Activated B cell treated with CpG ODN at 0.5 μM for 24 hours (primary cell): ENCODE measurements at regions not wholly inside any gene's neighbourhood (a gene's known extent, or its start where the extent isn't known, plus 50 kb on each side); places are given as distances from the start of the nearest gene placed in this dataset.

Source experiments
- ATAC-seq: fragments of 200-7000 bp; cut with Tn5 transposase; one replicate; pipeline ENCODE4 v1.10.0; 2021; ENCODE audit warnings: low read depth, mild to moderate bottlenecking, moderate library complexity
- CTCF ChIA-PET: fragments of 350-600 bp; sonication (Branson Sonifier 250); formaldehyde crosslinking; loops from one replicate; lab custom pipeline; 2021; ENCODE audit warnings: antibody characterized with exemption; lab: Charles Lee
- POLR2A ChIA-PET: fragments of 350-600 bp; sonication (Branson Sonifier 250); formaldehyde crosslinking; loops from one replicate; lab custom pipeline; 2021; ENCODE audit warnings: antibody characterized with exemption; lab: Charles Lee
- DNase-seq: peaks from one replicate; pipeline ENCODE4 v3.0.0; 2022
- H3K27ac Mint-ChIP-seq: one replicate; pipeline ENCODE4 v1.8.0; 2020; ENCODE audit warnings: mixed read lengths
- H3K27me3 Mint-ChIP-seq: one replicate; pipeline ENCODE4 v1.8.0; 2021; ENCODE audit warnings: mixed read lengths
- H3K36me3 Mint-ChIP-seq: one replicate; pipeline ENCODE4 v1.8.0; 2021; ENCODE audit warnings: low read depth, mixed read lengths
- H3K4me1 Mint-ChIP-seq: one replicate; pipeline ENCODE4 v1.8.0; 2021; ENCODE audit warnings: mixed read lengths
- H3K4me3 Mint-ChIP-seq: one replicate; pipeline ENCODE4 v1.8.0; 2020; ENCODE audit warnings: mild to moderate bottlenecking, mixed read lengths
- H3K9me3 Mint-ChIP-seq: one replicate; pipeline ENCODE4 v1.8.0; 2020; ENCODE audit warnings: mixed read lengths
- intact Hi-C: fragments of 100-400 bp; cut with micrococcal nuclease; formaldehyde crosslinking; loops from one replicate; pipeline ENCODE4 v1.15.1; 2024
- TF ChIP-seq, protein P1 (sequence below): fragments of 200-600 bp; IDR thresholded peaks from one replicate; pipeline ENCODE4 v1.8.0; 2022; ENCODE audit warnings: antibody characterized with exemption, mild to moderate bottlenecking

DNA sequence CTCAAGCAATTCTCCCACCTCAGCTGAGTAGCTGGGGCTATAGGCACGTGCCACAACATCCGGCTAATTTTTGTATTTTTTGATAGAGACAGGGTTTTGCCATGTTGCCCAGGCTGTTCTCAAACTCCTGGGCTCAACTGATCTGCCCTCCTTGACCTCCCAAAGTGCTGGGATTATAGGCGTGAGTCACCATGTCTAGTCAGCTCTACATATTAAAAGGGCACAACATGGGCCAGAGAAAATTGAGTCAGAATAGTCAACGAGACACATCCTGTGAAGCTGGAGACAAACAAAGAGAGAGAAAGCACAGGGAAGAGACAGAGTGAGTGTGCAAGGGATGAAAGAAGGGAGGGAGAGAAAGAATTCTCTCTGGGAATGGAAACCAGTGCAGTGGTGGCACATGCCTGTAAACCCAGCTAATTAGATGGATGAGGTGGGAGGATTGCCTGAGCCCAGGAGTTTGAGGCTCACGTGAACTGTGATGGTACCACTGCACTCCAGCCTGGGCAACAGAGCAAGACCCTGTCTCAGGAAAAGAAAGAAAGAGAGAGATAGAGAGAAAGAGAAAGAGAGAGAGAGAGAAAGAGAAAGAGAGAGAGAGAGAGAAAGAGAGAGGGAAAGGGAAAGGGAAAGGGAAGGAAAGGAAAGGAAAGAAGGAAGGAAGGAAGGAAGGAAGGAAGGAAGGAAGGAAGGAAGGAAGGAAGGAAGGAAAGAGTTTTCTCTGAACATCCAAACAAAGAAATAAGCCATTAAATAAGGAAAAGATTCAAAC lies 107.2 kb upstream of the SLC25A36 start:
- Mint-ChIP-seq H3K4me1 (peaks cover 12% of the 10 kb centered on the region), H3K4me3 (no peak overlapping the region), H3K27ac (no peak overlapping the region), H3K36me3 (no peaks in the 10 kb centered on the region), H3K9me3 (no peaks in the 10 kb centered on the region), H3K27me3 (peaks cover 3% of the 10 kb centered on the region)
- POLR2A ChIA-PET = no interaction called here
- DNase-seq = no peak
- no peak for ATAC-seq
- TF ChIP-seq, protein P1, sequence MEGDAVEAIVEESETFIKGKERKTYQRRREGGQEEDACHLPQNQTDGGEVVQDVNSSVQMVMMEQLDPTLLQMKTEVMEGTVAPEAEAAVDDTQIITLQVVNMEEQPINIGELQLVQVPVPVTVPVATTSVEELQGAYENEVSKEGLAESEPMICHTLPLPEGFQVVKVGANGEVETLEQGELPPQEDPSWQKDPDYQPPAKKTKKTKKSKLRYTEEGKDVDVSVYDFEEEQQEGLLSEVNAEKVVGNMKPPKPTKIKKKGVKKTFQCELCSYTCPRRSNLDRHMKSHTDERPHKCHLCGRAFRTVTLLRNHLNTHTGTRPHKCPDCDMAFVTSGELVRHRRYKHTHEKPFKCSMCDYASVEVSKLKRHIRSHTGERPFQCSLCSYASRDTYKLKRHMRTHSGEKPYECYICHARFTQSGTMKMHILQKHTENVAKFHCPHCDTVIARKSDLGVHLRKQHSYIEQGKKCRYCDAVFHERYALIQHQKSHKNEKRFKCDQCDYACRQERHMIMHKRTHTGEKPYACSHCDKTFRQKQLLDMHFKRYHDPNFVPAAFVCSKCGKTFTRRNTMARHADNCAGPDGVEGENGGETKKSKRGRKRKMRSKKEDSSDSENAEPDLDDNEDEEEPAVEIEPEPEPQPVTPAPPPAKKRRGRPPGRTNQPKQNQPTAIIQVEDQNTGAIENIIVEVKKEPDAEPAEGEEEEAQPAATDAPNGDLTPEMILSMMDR = no peak
- intact Hi-C loops = no loop called here
- CTCF ChIA-PET = no interaction called here

DNA sequence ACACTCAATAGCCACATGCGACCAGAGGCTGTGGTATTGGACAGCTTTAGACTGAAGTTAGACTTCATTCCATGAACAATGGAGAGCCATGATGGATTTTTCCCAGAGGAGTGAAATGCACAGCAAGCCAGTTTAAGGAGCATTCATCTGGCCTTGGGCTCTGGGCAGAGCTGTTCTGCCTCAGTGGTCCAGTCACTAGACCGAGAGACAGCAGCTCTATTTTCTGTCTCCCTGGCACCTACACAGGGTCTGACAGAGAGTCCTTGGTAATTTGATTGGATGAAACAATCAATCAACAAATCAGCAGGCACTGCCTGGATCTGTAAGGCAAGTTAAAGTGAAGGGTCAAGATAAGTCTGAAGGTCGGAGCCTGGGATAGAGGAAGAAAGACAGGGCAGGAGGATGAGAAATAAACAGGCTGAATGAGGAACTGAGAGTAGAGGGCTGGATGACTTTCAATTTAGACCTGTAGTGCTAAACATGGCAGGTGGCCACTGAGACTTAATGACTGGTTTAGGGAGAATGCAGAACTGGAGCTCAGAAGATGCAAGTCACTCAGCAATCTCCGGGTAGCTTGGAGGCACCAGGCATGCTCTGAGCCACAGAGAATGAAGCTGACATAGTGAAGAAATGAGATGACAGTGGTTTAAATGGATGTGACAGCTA lies 98.5 kb upstream of the SLC25A36 start:
- Mint-ChIP-seq H3K27me3 (peaks cover 2% of the 10 kb centered on the region), H3K4me3 (peak overlapping the region; percentile 57), H3K27ac (peak overlapping the region; percentile 14), H3K4me1 (peaks cover 34% of the 10 kb centered on the region), H3K9me3 (no peaks in the 10 kb centered on the region), H3K36me3 (no peaks in the 10 kb centered on the region)
- no peak for DNase-seq
- intact Hi-C loops = no loop called here
- ATAC-seq = peak; percentile 87
- POLR2A ChIA-PET = no interaction called here
- CTCF ChIA-PET = no interaction called here
- TF ChIP-seq, protein P1 = no peak

DNA sequence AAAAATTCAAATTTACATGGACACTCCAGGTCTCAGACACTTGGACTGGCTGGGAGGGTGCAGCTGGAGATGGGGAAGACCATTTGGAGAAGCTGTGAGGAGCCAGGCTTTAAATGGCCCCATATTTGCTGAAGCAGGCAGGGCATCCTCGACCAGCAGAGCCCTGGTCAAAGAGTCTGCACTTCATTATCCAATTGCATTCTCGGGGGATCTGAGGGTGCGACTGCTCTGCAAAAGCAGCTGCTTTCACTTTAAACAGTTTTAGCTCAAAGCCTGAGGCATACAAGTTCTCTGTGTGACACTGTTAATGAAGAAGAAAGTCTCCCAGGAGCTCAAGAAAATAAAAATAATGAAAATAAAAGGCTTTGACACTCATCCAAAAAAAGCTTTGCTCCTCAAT lies 98.0 kb upstream of the SLC25A36 start:
- TF ChIP-seq, protein P1 = no peak
- intact Hi-C loops = no loop called here
- H3K27ac Mint-ChIP-seq = peak overlapping the region; percentile 14
- no peaks in the 10 kb centered on the region for H3K36me3 Mint-ChIP-seq
- no peak for DNase-seq
- peak overlapping the region; percentile 57 for H3K4me3 Mint-ChIP-seq
- no peaks in the 10 kb centered on the region for H3K9me3 Mint-ChIP-seq
- CTCF ChIA-PET = no interaction called here
- POLR2A ChIA-PET = no interaction called here
- peaks cover 2% of the 10 kb centered on the region for H3K27me3 Mint-ChIP-seq
- peaks cover 34% of the 10 kb centered on the region for H3K4me1 Mint-ChIP-seq
- ATAC-seq = no peak

DNA sequence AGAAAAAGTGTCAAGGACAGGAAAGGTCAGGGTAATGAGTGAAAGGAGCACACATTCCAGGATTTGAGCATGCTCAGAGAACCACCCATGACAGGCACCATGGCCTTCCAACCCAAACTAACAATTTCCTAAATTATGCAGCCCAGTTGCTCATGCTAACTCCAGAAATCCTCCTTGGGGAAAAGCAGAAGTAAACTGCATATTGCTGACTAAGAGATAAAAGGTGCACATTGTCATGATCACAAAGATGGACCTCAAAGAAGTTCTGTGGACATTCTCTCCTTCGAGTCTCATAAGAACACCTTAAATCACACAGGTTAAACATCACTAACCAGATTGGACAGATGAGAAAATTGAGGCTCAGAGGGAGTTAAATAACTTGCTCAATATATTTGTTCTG lies 97.6 kb upstream of the SLC25A36 start:
- H3K9me3 Mint-ChIP-seq = no peaks in the 10 kb centered on the region
- TF ChIP-seq, protein P1 = no peak
- DNase-seq = no peak
- POLR2A ChIA-PET = no interaction called here
- no peak for ATAC-seq
- H3K36me3 Mint-ChIP-seq = no peaks in the 10 kb centered on the region
- intact Hi-C loops = no loop called here
- no peak overlapping the region for H3K27ac Mint-ChIP-seq
- peak overlapping the region; percentile 57 for H3K4me3 Mint-ChIP-seq
- CTCF ChIA-PET = no interaction called here
- H3K27me3 Mint-ChIP-seq = peaks cover 2% of the 10 kb centered on the region
- peaks cover 34% of the 10 kb centered on the region for H3K4me1 Mint-ChIP-seq

DNA sequence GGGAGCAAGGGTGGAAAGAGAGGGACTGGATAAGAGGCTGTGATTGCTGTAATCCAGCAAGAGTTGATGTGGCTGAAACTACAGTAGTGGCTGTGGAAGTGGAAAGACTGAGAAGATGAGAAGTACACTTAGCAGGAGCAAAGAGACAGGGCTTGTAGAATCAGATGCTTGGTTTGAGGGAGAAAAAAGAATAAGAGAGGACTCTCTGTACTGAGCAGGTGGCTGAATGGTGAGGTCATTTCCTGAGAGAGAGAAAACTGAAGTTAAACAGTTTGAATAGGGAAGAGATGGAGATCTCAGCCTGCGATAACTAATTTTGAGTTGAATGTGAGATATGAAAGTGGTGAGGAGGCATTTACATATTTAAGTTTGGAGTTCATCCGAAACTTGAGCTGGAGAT lies 95.8 kb upstream of the SLC25A36 start:
- Mint-ChIP-seq H3K27me3 (peaks cover 4% of the 10 kb centered on the region), H3K36me3 (no peaks in the 10 kb centered on the region), H3K9me3 (no peaks in the 10 kb centered on the region), H3K4me3 (peak overlapping the region; percentile 1), H3K27ac (peak overlapping the region; percentile 2), H3K4me1 (peaks cover 34% of the 10 kb centered on the region)
- ChIA-PET CTCF (no interaction called here), POLR2A (no interaction called here)
- intact Hi-C loops = no loop called here
- ATAC-seq (peak; percentile 19), DNase-seq (no peak)
- TF ChIP-seq, protein P1 = no peak
